GM19438 (cell line): ENCODE measurements at regions not wholly inside any gene's neighbourhood (a gene's known extent, or its start where the extent isn't known, plus 50 kb on each side); places are given as distances from the start of the nearest gene placed in this dataset.

Experiments
- ATAC-seq: cut with Tn5 transposase; IDR thresholded peaks from one replicate; pipeline ENCODE4 v1.9.1; 2021; ENCODE audit warnings: low read depth; ENCODE audit not compliant: unreplicated experiment

GRCh38 chr10:118940386-118940785, 89.1 kb upstream of the NANOS1 start:
- no peak for ATAC-seq

DNA sequence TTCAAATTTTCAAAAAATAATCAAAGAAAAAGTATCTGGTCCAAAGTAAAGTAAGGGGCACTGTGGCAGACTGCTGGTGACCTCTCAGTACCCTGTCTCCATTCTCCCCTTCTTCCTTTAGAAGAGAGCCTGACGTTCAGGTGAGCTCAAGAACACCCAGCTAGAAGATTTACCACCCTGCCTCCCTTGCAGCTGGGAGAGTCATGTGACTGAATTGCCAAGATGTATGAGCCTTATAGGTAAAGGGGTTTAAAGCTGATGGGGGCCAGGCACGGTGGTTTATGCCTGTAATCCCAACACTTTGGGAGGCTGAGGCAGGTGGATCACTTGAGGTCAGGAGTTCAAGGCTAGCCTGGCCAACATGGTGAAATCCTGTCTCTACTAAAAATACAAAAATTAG, 86.3 kb upstream of the NANOS1 start:
- no peak for ATAC-seq

GRCh38 chr10:118944959-118945633, 84.4 kb upstream of the NANOS1 start:
- ATAC-seq: no peak

DNA sequence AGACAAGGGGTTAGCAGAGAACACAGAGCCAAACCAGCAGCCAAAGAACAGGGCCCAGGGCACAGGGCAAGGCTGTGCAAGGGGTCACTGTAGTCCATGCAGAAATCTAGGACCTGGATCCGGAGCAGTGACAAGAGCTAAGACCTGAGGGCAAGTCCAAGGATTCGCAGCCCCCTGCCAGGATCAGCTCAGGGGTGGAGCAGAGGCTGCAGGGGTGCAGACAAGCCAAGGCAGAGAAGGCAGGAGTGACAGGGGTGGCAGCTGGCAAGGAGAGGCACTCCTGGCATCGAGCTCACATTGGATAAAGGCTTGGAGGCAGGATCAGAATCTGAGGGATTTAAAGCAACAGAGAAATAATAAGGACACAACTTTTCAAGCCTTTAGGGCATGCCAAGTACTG, 80.7 kb upstream of the NANOS1 start:
- ATAC-seq: no peak

GRCh38 chr10:118950190-118950680, 79.3 kb upstream of the NANOS1 start:
- ATAC-seq: no peak

GRCh38 chr10:118950997-118951637, 78.4 kb upstream of the NANOS1 start:
- ATAC-seq: no peak

DNA sequence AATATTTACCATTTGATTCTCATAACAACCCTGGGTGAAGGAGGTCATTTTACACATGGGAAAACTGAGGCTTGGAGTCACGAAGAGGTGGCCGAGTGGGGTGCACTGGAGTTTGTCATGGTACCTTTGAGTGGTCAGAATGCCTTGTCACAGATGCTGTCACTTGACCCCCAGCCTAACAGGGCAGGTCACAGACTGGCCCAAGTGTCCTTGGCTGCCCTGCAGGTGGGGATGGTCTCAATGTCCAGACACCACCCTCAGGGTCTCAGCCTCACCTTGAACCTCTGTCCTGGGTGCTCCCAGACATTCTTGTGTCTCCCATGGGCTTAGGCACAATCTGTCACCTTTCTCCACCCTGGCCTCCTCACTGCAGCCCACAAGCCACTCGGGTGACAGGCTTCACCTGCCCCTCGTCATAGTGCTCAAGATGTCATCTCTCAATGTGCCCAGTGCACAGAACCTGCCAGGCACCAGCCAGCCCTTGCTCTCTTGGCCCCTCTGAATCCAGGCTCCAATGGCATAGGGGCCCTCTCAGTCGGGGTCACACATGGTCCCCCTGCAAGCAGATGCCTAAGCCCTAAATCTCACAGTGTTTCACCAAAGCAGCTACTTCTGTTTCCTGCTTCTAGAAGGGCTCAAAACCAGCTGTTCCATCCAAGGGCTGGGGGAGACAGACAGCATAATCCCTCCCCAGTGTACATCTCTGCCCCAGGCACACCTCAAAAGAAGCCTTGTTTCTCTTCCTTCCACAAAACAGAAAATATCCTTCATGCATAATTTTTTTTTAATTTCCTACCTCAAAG, 76.8 kb upstream of the NANOS1 start:
- no peak for ATAC-seq

DNA sequence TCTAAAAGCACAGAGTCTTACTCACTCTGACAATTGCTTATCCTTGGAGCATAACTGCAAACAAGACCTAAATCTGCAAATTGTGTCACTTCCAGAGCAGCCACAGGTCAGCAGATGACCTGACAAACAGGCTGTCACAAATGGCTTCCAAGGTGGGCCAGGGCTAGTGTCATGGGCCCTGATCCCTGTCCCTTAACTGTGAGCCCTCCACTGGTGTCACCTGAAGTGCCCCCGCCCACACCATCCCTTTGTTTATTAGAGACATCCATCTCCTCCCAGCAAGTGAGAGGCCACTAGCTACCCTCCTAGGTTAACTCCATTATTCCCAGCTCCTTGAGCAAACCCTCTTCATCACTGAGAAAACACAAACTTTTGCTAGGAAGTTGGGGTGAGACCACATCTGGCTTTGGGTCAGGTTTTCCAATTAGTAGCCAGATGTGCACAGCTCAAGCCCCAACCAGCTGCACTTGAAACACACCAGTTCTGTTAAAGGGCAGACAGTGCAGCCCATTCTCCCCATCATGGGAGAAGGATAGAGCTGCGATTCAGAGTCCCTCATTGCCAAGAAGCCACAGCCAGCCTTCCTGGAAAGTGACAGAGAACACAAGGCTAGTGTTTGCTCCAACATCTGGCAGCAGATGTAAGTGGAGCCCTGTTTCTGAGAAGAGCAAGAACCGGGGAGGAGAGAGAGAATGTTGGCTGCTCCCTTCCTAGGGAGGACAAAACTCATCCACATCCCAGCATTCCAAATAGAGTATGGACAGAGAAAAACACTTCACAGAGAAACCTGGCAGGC, 75.7 kb upstream of the NANOS1 start:
- no peak for ATAC-seq

DNA sequence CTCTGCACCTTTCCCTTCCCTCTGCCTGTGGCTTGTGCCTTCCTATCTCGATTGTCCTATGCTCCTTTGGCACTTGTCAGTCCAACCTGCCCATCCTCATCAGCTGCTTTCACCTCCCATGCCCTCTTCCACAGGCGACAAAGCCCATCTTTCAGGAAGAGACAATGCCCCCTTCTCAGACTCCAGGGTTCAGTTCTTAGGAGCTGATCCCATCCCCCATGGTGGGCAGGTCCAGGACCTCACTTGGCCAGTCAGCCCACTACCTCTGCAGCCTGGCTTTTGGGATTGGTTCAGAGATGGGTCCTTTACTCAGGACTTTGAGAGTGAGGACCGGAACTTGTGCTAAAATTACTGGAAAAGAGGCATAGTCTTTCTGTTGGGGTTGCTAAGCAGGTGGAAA, 74.0 kb upstream of the NANOS1 start:
- no peak for ATAC-seq

DNA sequence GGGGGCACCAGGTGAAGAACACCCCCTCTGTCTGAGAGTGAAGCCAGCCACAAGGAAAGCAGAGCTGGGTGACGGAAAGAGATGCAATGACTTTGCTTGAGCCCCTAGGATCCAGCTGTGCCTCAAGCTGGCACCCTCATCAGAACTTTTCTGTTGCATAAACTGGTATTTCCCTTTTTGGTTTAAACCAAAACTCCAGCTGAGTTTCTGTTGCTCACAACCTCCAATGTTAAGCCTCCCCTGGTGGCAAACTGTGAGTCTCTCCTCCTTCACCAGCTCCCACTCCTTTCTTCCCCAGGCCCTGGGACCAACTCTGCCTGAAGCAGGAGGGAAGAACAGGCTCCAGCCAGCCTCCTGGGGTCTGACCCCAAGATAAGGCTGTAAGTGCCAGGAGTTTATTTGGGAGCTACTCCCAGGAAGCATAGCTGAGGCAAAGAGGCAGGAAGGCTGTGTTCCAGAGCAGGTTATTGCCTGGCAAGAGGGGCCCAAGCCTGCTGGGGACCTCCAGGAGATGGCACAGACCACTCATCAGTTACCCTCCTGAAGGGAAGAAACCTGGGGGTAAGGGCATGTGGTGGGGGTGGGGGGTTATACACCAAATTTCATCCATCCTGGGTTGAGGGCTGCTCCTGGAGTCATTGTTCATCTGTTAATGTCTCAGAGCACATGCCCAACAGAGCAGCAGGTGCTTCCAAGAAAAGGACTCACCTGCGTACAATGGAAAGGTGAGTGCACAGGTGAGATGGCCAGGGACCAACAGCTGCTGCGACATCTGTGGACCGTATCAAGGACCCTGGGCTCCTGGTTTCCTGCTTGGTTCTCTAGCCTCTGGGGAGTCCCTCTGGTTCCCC, 73.3 kb upstream of the NANOS1 start:
- no peak for ATAC-seq

- no peak for ATAC-seq
Measured at GRCh38 chr10:118956802-118957442, 72.6 kb upstream of the NANOS1 start.

GRCh38 chr10:118957443-118957825, 72.1 kb upstream of the NANOS1 start:
- ATAC-seq: no peak

GRCh38 chr10:118957966-118958365, 71.5 kb upstream of the NANOS1 start:
- no peak for ATAC-seq

- no peak for ATAC-seq
Measured at GRCh38 chr10:118958559-118958958, 71.0 kb upstream of the NANOS1 start.

GRCh38 chr10:118958984-118959925, 70.3 kb upstream of the NANOS1 start:
- no peak for ATAC-seq

GRCh38 chr10:118960157-118961090, 69.1 kb upstream of the NANOS1 start:
- ATAC-seq: no peak

- no peak for ATAC-seq
Measured at GRCh38 chr10:118961436-118961835, 68.1 kb upstream of the NANOS1 start.
